ENCODE measurements at regions not wholly inside any gene's neighbourhood (a gene's known extent, or its start where the extent isn't known, plus 50 kb on each side); places are given as distances from the start of the nearest gene placed in this dataset.

DNA sequence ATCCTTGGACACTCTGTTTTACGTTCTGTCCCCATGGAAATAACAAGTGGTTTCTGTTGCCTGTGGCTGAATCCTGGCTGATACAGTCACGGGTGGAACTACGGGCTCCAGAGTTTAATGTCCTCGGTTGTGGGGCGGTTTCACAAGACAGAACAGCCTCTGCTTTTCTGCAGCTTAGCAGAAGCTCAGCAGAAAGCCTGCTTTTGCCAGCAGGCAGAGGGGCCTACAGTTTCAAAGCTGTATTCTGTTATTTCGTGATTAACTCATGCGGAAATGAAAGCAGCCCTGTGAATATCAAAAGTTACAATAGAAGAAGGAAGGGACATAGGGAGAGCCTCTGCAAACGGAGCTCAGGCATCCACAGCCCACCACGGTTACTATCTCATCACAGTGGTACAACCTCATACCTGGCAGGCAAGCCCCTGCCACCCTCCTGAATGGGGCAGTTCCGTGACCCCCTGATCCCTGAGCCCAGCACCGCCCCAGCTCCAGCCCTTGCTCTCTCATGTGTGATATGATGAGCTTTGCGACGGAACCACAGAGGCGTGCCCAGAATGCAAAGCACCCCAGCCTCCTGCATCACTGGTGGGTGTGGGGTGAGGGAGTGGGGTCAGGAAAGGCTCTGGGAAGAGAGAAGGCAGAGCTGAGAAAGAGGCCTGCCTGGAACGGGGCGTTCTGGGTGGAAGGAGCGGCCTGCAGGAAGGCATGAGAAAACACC, 360.6 kb downstream of the BRD1 start (continued):
- no peak for TF ChIP-seq ZFP41 (CRISPR knock-in tag; IDR thresholded peaks at IDR 0.05; ENCODE audit: borderline replicate concordance)
- TF ChIP-seq NAIF1 (CRISPR knock-in tag; IDR thresholded peaks at IDR 0.05; ENCODE audit: borderline replicate concordance): no peak
- TF ChIP-seq, protein P1, sequence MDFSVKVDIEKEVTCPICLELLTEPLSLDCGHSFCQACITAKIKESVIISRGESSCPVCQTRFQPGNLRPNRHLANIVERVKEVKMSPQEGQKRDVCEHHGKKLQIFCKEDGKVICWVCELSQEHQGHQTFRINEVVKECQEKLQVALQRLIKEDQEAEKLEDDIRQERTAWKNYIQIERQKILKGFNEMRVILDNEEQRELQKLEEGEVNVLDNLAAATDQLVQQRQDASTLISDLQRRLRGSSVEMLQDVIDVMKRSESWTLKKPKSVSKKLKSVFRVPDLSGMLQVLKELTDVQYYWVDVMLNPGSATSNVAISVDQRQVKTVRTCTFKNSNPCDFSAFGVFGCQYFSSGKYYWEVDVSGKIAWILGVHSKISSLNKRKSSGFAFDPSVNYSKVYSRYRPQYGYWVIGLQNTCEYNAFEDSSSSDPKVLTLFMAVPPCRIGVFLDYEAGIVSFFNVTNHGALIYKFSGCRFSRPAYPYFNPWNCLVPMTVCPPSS (IDR thresholded peaks at IDR 0.05): no peak
- no peak for TF ChIP-seq ZKSCAN8 (CRISPR knock-in tag; IDR thresholded peaks at IDR 0.05; ENCODE audit: borderline replicate concordance)
- TF ChIP-seq, protein P2, sequence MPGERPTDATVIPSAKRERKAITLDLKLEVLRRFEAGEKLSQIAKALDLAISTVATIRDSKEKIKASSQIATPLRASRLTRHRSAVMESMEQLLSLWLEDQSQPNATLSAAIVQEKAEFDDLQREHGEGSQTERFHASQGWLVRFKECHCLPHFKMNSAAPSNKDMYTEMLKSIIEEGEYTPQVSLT (CRISPR knock-in tag; IDR thresholded peaks at IDR 0.05; ENCODE audit: borderline replicate concordance, low read depth): no peak
- TF ChIP-seq KDM2A (CRISPR knock-in tag; IDR thresholded peaks at IDR 0.05; ENCODE audit: borderline replicate concordance, low read depth): no peak
- no peak for TF ChIP-seq PAWR (CRISPR knock-in tag; IDR thresholded peaks at IDR 0.05; ENCODE audit: borderline replicate concordance)

DNA sequence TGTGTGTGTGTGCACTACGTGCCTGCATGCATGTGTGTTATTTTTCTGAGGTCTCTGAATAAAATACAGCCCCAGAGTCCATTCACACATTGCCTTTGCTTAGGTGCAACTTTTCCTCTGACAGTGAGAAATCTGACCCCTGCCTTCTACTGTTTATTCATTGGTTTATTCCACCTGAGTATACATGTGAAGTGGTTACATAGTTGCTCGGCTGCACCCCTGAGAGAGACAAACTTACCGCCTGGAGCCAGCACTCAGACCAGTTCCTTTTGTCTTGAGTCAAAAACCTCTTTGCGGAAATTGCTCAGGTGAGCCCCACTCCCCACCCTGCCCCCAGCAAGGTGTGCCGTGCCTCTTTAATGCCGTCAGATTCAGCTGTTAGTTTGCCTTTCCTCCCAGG, 363.6 kb downstream of the BRD1 start:
- TF ChIP-seq, protein P3, sequence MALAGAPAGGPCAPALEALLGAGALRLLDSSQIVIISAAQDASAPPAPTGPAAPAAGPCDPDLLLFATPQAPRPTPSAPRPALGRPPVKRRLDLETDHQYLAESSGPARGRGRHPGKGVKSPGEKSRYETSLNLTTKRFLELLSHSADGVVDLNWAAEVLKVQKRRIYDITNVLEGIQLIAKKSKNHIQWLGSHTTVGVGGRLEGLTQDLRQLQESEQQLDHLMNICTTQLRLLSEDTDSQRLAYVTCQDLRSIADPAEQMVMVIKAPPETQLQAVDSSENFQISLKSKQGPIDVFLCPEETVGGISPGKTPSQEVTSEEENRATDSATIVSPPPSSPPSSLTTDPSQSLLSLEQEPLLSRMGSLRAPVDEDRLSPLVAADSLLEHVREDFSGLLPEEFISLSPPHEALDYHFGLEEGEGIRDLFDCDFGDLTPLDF (CRISPR knock-in tag; IDR thresholded peaks at IDR 0.05): no peak
- no peak for TF ChIP-seq ZKSCAN5 (CRISPR knock-in tag; IDR thresholded peaks at IDR 0.05)
- no peak for TF ChIP-seq BCL6 (CRISPR knock-in tag; IDR thresholded peaks at IDR 0.05)
- TF ChIP-seq, protein P4, sequence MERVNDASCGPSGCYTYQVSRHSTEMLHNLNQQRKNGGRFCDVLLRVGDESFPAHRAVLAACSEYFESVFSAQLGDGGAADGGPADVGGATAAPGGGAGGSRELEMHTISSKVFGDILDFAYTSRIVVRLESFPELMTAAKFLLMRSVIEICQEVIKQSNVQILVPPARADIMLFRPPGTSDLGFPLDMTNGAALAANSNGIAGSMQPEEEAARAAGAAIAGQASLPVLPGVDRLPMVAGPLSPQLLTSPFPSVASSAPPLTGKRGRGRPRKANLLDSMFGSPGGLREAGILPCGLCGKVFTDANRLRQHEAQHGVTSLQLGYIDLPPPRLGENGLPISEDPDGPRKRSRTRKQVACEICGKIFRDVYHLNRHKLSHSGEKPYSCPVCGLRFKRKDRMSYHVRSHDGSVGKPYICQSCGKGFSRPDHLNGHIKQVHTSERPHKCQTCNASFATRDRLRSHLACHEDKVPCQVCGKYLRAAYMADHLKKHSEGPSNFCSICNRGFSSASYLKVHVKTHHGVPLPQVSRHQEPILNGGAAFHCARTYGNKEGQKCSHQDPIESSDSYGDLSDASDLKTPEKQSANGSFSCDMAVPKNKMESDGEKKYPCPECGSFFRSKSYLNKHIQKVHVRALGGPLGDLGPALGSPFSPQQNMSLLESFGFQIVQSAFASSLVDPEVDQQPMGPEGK (CRISPR knock-in tag; IDR thresholded peaks at IDR 0.05): no peak
- TF ChIP-seq, protein P5, sequence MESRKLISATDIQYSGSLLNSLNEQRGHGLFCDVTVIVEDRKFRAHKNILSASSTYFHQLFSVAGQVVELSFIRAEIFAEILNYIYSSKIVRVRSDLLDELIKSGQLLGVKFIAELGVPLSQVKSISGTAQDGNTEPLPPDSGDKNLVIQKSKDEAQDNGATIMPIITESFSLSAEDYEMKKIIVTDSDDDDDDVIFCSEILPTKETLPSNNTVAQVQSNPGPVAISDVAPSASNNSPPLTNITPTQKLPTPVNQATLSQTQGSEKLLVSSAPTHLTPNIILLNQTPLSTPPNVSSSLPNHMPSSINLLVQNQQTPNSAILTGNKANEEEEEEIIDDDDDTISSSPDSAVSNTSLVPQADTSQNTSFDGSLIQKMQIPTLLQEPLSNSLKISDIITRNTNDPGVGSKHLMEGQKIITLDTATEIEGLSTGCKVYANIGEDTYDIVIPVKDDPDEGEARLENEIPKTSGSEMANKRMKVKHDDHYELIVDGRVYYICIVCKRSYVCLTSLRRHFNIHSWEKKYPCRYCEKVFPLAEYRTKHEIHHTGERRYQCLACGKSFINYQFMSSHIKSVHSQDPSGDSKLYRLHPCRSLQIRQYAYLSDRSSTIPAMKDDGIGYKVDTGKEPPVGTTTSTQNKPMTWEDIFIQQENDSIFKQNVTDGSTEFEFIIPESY (CRISPR knock-in tag; IDR thresholded peaks at IDR 0.05): no peak
- DNase-seq (ENCODE audit: low spot score): no peak
- H3K4me2 ChIP-seq (ENCODE audit: low read depth, low read length): no peak overlapping the region
- in situ Hi-C loops (cut with HindIII; ENCODE audit: extremely low pct_ligation_motif_present, low pct_unique_long_range_greater_than_20kb) (no loop called here), intact Hi-C loops (cut with micrococcal nuclease; ENCODE audit: unreplicated experiment) (no loop called here)
- ChIA-PET POLR2A (no interaction called here), CTCF (ENCODE audit: low intra/inter-chr PET ratio, low total read pairs) (no interaction called here)
- no peak overlapping the region for H2AFZ ChIP-seq (ENCODE audit: low read length)
- ATAC-seq: no peak
- no peak overlapping the region for H3K4me3 ChIP-seq (replicated peaks in 1 of 3; ENCODE audit: insufficient read depth in 1 of 3, low read depth in 2 of 3, low read length in 3 of 3)
- whole genome bisulfite sequencing (ENCODE audit: low lambda C conversion rate): 22% methylated on average over 6 of the region's 6 CpGs
- H3K27ac ChIP-seq (ENCODE audit: extremely low read length, insufficient read depth, low read length): no peak overlapping the region
- no peaks in the 10 kb centered on the region for H3K79me2 ChIP-seq (ENCODE audit: insufficient read depth, low read length)
- H3K9me3 ChIP-seq (ENCODE audit: low read length): no peaks in the 10 kb centered on the region
- H3K36me3 ChIP-seq (replicated peaks in 1 of 2; ENCODE audit: control insufficient read depth in 1 of 2, insufficient read depth in 2 of 2, low read length in 2 of 2): no peaks in the 10 kb centered on the region
- BruUV-seq (replicated peaks): no TSS peak
- H3K27me3 ChIP-seq (ENCODE audit: control insufficient read depth in 1 of 2, insufficient read depth in 2 of 2, low read length in 2 of 2): peaks cover 7 to 67% of the 10 kb centered on the region in 2 experiments
- H4K20me1 ChIP-seq (ENCODE audit: insufficient read depth, low read length): no peaks in the 10 kb centered on the region
- no peak for FAIRE-seq
- no peak overlapping the region for H3K9ac ChIP-seq (ENCODE audit: insufficient read depth, low read depth, low read length)
- H3K4me1 ChIP-seq (ENCODE audit: insufficient read depth, low read length): no peaks in the 10 kb centered on the region

All from HepG2 (cell line).